GM12865 (cell line): ENCODE measurements at regions not wholly inside any gene's neighbourhood (a gene's known extent, or its start where the extent isn't known, plus 50 kb on each side); places are given as distances from the start of the nearest gene placed in this dataset.

Experiments used
- DNase-seq: peaks from one replicate; pipeline ENCODE4 v3.0.0; 2010; ENCODE audit warnings: low read depth
- H3K4me3 ChIP-seq: 2 replicates; pipeline ENCODE4 v1.5.1; 2011; ENCODE audit warnings: mild to moderate bottlenecking, low read depth, low read length, control low read depth
- CTCF ChIP-seq: IDR thresholded peaks from 2 replicates; pipeline ENCODE4 v1.5.1; 2011; ENCODE audit warnings: low read length, control low read depth, low read depth, inconsistent platforms; ENCODE audit not compliant: insufficient read depth; ENCODE audit errors: missing control alignments

GRCh38 chr1:47545912-47546483 is 108.2 kb downstream of the FOXD2 start:
- no peak for DNase-seq
- TF ChIP-seq CTCF: no peak
- H3K4me3 ChIP-seq: no peak overlapping the region

GRCh38 chr1:47547753-47548573 is 110.1 kb downstream of the FOXD2 start:
- TF ChIP-seq CTCF: no peak
- DNase-seq: peak; percentile 41
- H3K4me3 ChIP-seq: no peak overlapping the region

GRCh38 chr1:47548637-47549036 is 110.8 kb downstream of the FOXD2 start:
- H3K4me3 ChIP-seq: no peak overlapping the region
- no peak for TF ChIP-seq CTCF
- DNase-seq: no peak

- H3K4me3 ChIP-seq: no peak overlapping the region
- DNase-seq: no peak
- no peak for TF ChIP-seq CTCF
Measured at GRCh38 chr1:47549532-47549931, 111.7 kb downstream of the FOXD2 start.

GRCh38 chr1:47550929-47551328 is 113.1 kb downstream of the FOXD2 start:
- no peak for DNase-seq
- no peak for TF ChIP-seq CTCF
- H3K4me3 ChIP-seq: no peak overlapping the region

- no peak for TF ChIP-seq CTCF
- DNase-seq: no peak
Measured at GRCh38 chr1:47551971-47552528, 114.2 kb downstream of the FOXD2 start.

More at GRCh38 chr1:47551971-47552528, 114.2 kb downstream of the FOXD2 start:
- no peak overlapping the region for H3K4me3 ChIP-seq
